ENCODE measurements at regions not wholly inside any gene's neighbourhood (a gene's known extent, or its start where the extent isn't known, plus 50 kb on each side); places are given as distances from the start of the nearest gene placed in this dataset.
"Not testable (repeated sequence)": the region's sequence is repeated elsewhere in the genome, so short reads cannot be mapped to it uniquely, and the experiment has no call there.

DNA sequence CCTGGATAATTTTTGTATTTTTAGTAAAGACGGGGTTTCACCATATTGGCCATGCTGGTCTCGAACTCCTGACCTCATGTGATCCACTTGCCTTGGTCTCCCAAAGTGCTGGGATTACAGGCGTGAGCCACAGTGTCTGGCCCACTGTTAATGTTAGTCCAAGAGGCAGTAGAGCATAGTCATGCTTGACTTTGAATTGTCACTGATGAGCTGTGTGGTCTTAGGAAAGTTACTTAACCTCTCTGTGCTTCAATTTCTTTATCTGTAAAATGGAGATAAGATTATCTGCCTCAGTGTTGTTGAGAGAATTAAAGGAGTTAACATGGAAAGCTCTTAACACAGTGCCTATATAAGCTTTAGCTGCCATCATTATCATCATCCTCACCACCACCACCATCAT is 78.1 kb downstream of the TBX3 start:
- no peak for DNase-seq (ENCODE audit: low read depth)
- no peak for TF ChIP-seq POLR2A (IDR thresholded peaks at IDR 0.05; ENCODE audit: extremely low read depth, insufficient read length)
- TF ChIP-seq MAX (IDR thresholded peaks at IDR 0.05; ENCODE audit: low read depth, low read length) = no peak
- no peak for TF ChIP-seq MYC (IDR thresholded peaks at IDR 0.05; ENCODE audit: low read depth, low read length)
- TF ChIP-seq, protein P1, sequence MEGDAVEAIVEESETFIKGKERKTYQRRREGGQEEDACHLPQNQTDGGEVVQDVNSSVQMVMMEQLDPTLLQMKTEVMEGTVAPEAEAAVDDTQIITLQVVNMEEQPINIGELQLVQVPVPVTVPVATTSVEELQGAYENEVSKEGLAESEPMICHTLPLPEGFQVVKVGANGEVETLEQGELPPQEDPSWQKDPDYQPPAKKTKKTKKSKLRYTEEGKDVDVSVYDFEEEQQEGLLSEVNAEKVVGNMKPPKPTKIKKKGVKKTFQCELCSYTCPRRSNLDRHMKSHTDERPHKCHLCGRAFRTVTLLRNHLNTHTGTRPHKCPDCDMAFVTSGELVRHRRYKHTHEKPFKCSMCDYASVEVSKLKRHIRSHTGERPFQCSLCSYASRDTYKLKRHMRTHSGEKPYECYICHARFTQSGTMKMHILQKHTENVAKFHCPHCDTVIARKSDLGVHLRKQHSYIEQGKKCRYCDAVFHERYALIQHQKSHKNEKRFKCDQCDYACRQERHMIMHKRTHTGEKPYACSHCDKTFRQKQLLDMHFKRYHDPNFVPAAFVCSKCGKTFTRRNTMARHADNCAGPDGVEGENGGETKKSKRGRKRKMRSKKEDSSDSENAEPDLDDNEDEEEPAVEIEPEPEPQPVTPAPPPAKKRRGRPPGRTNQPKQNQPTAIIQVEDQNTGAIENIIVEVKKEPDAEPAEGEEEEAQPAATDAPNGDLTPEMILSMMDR (IDR thresholded peaks at IDR 0.05; ENCODE audit: low read depth, low read length) = no peak
- H3K4me3 ChIP-seq (ENCODE audit: low read depth, low read length) = no peak overlapping the region

GRCh38 chr12:114604606-114605005 is 79.4 kb downstream of the TBX3 start:
- no peak for TF ChIP-seq MYC (IDR thresholded peaks at IDR 0.05; ENCODE audit: low read depth, low read length)
- no peak for DNase-seq (ENCODE audit: low read depth)
- no peak overlapping the region for H3K4me3 ChIP-seq (ENCODE audit: low read depth, low read length)

GRCh38 chr12:114600584-114600983 is 83.4 kb downstream of the TBX3 start:
- not testable (repeated sequence) for DNase-seq (ENCODE audit: low read depth); H3K4me3 ChIP-seq (ENCODE audit: low read depth, low read length)

GRCh38 chr12:114598111-114598510 is 85.9 kb downstream of the TBX3 start:
- TF ChIP-seq MAX (IDR thresholded peaks at IDR 0.05; ENCODE audit: low read depth, low read length) = no peak
- TF ChIP-seq MYC (IDR thresholded peaks at IDR 0.05; ENCODE audit: low read depth, low read length) = no peak
- no peak for TF ChIP-seq POLR2A (IDR thresholded peaks at IDR 0.05; ENCODE audit: extremely low read depth, insufficient read length)
- TF ChIP-seq, protein P1 (IDR thresholded peaks at IDR 0.05; ENCODE audit: low read depth, low read length) = no peak
- no peak overlapping the region for H3K4me3 ChIP-seq (ENCODE audit: low read depth, low read length)
- DNase-seq (ENCODE audit: low read depth) = no peak

DNA sequence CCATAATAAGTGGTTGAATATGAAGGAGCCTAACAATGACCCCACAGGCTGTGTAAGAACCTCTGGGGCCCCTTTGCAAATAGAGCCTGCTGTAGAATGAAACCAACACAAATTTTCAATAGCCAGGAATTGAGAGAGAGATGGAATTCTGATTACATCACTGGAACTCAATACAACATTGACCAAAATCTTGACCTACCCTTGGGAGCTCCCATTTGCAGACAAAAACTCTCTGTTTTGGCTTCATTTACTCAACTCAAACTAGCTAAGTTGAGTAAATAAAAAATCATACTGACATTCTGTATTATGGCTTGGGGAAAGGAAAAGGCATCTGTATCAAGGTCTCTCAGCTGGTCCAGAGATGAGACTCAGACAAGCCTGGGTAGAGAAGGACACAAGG is 91.0 kb downstream of the TBX3 start:
- no peak for TF ChIP-seq MAX (IDR thresholded peaks at IDR 0.05; ENCODE audit: low read depth, low read length)
- TF ChIP-seq MYC (IDR thresholded peaks at IDR 0.05; ENCODE audit: low read depth, low read length) = no peak
- no peak for TF ChIP-seq POLR2A (IDR thresholded peaks at IDR 0.05; ENCODE audit: extremely low read depth, insufficient read length)
- TF ChIP-seq, protein P1 (IDR thresholded peaks at IDR 0.05; ENCODE audit: low read depth, low read length) = no peak

DNA sequence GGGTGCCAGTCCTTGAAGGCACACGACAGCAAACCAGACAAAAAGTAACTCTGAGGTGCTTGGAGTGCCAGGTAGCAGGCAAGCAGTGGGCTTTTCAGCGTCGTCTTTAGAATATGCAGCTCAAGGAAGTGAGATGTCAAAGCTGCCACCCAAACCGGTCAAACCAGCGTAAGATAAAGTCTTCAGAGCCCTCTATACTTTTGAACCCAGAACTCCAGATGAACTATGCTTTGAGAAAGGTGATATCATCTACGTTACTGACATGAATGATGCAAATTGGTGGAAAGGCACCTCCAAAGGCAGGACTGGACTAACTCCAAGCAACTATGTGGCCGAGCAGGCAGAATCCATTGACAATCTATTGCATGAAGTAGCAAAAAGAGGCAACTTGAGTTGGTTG is 95.9 kb downstream of the TBX3 start:
- TF ChIP-seq POLR2A (IDR thresholded peaks at IDR 0.05; ENCODE audit: extremely low read depth, insufficient read length) = no peak
- TF ChIP-seq, protein P1 (IDR thresholded peaks at IDR 0.05; ENCODE audit: low read depth, low read length) = no peak
- TF ChIP-seq MAX (IDR thresholded peaks at IDR 0.05; ENCODE audit: low read depth, low read length) = no peak
- TF ChIP-seq MYC (IDR thresholded peaks at IDR 0.05; ENCODE audit: low read depth, low read length) = no peak
- DNase-seq (ENCODE audit: low read depth) = no peak
- no peak overlapping the region for H3K4me3 ChIP-seq (ENCODE audit: low read depth, low read length)

More for the DNA sequence above, 91.0 kb downstream of the TBX3 start:
- DNase-seq (ENCODE audit: low read depth) = no peak
- no peak overlapping the region for H3K4me3 ChIP-seq (ENCODE audit: low read depth, low read length)

DNA sequence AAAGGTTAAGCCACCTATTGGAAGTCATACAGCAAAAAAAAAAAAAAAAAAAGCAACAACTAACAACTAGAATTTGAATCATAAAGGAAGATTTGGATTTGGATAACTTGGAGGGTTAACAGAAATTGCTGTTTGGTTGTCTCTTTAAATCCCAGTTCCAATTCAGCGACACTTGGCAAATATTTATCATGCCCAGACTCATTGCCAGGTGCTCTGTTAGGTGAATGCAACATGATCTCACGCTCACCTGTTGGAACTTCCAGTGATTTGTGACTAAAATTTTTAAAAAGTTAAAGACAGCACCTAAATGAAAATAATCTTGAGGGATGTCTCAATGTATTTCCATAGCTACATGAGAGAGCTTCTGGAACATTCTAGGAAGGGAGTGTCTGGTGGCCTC is 103.7 kb downstream of the TBX3 start:
- TF ChIP-seq, protein P1 (IDR thresholded peaks at IDR 0.05; ENCODE audit: low read depth, low read length) = no peak
- no peak overlapping the region for H3K4me3 ChIP-seq (ENCODE audit: low read depth, low read length)
- DNase-seq (ENCODE audit: low read depth) = no peak
